ENCODE measurements at regions not wholly inside any gene's neighbourhood (a gene's known extent, or its start where the extent isn't known, plus 50 kb on each side); places are given as distances from the start of the nearest gene placed in this dataset.

- ChIA-PET CTCF (no interaction called here), POLR2A (no interaction called here)
- H3K27ac Mint-ChIP-seq, result no peak overlapping the region
- H3K27me3 Mint-ChIP-seq, result no peaks in the 10 kb centered on the region
- peaks cover 16% of the 10 kb centered on the region for H3K9me3 Mint-ChIP-seq
- H3K4me1 Mint-ChIP-seq (ENCODE audit: low read depth), result no peaks in the 10 kb centered on the region
- intact Hi-C loops (cut with micrococcal nuclease), result no loop called here
- no peak for DNase-seq
- no peak overlapping the region for H3K4me3 Mint-ChIP-seq
- H3K36me3 Mint-ChIP-seq, result no peaks in the 10 kb centered on the region
Measured at GRCh38 chr10:36630267-36630666, 495.1 kb upstream of the ANKRD30A start.

GRCh38 chr10:36629476-36629875 lies 495.9 kb upstream of the ANKRD30A start:
- CTCF ChIA-PET, result no interaction called here
- Mint-ChIP-seq H3K27ac (no peak overlapping the region), H3K9me3 (peaks cover 15% of the 10 kb centered on the region), H3K4me3 (no peak overlapping the region), H3K27me3 (no peaks in the 10 kb centered on the region), H3K4me1 (ENCODE audit: low read depth) (no peaks in the 10 kb centered on the region), H3K36me3 (no peaks in the 10 kb centered on the region)
- intact Hi-C loops (cut with micrococcal nuclease), result no loop called here
- no peak for DNase-seq
- POLR2A ChIA-PET, result no interaction called here

- ChIA-PET CTCF (no interaction called here), POLR2A (no interaction called here)
- Mint-ChIP-seq H3K27me3 (no peaks in the 10 kb centered on the region), H3K9me3 (peaks cover 28% of the 10 kb centered on the region), H3K4me3 (no peak overlapping the region), H3K27ac (no peak overlapping the region), H3K4me1 (ENCODE audit: low read depth) (no peaks in the 10 kb centered on the region), H3K36me3 (no peaks in the 10 kb centered on the region)
- DNase-seq, result no peak
- intact Hi-C loops (cut with micrococcal nuclease), result no loop called here
Measured at GRCh38 chr10:36624551-36625100, 500.8 kb upstream of the ANKRD30A start.

- H3K36me3 Mint-ChIP-seq, result no peaks in the 10 kb centered on the region
- no peak for DNase-seq
- no peak overlapping the region for H3K27ac Mint-ChIP-seq
- H3K9me3 Mint-ChIP-seq, result peaks cover 23% of the 10 kb centered on the region
- no peaks in the 10 kb centered on the region for H3K4me1 Mint-ChIP-seq (ENCODE audit: low read depth)
- intact Hi-C loops (cut with micrococcal nuclease), result no loop called here
- no peak overlapping the region for H3K4me3 Mint-ChIP-seq
- ChIA-PET POLR2A (no interaction called here), CTCF (no interaction called here)
- H3K27me3 Mint-ChIP-seq, result no peaks in the 10 kb centered on the region
Measured at GRCh38 chr10:36621346-36621745, 504.1 kb upstream of the ANKRD30A start.

- no peaks in the 10 kb centered on the region for H3K4me1 Mint-ChIP-seq (ENCODE audit: low read depth)
- H3K27ac Mint-ChIP-seq, result no peak overlapping the region
- no peaks in the 10 kb centered on the region for H3K27me3 Mint-ChIP-seq
- DNase-seq, result no peak
- peaks cover 3% of the 10 kb centered on the region for H3K9me3 Mint-ChIP-seq
- H3K4me3 Mint-ChIP-seq, result no peak overlapping the region
- ChIA-PET POLR2A (no interaction called here), CTCF (no interaction called here)
- H3K36me3 Mint-ChIP-seq, result no peaks in the 10 kb centered on the region
- intact Hi-C loops (cut with micrococcal nuclease), result no loop called here
Measured at GRCh38 chr10:36612436-36612835, 513.0 kb upstream of the ANKRD30A start.

- ChIA-PET POLR2A (no interaction called here), CTCF (no interaction called here)
- Mint-ChIP-seq H3K4me3 (no peak overlapping the region), H3K27ac (no peak overlapping the region), H3K27me3 (no peaks in the 10 kb centered on the region), H3K36me3 (no peaks in the 10 kb centered on the region), H3K9me3 (peaks cover 3% of the 10 kb centered on the region), H3K4me1 (ENCODE audit: low read depth) (no peaks in the 10 kb centered on the region)
- DNase-seq, result no peak
- intact Hi-C loops (cut with micrococcal nuclease), result no loop called here
Measured at GRCh38 chr10:36608866-36609265, 516.5 kb upstream of the ANKRD30A start.

GRCh38 chr10:36608251-36608650 lies 517.1 kb upstream of the ANKRD30A start:
- Mint-ChIP-seq H3K4me1 (ENCODE audit: low read depth) (no peaks in the 10 kb centered on the region), H3K9me3 (peaks cover 2% of the 10 kb centered on the region), H3K36me3 (no peaks in the 10 kb centered on the region), H3K27me3 (no peaks in the 10 kb centered on the region), H3K27ac (no peak overlapping the region), H3K4me3 (no peak overlapping the region)
- CTCF ChIA-PET, result no interaction called here
- DNase-seq, result no peak
- POLR2A ChIA-PET, result no interaction called here
- intact Hi-C loops (cut with micrococcal nuclease), result no loop called here

GRCh38 chr10:36606234-36606839 lies 519.1 kb upstream of the ANKRD30A start:
- H3K4me3 Mint-ChIP-seq, result no peak overlapping the region
- CTCF ChIA-PET, result no interaction called here

GRCh38 chr10:36604316-36604715 lies 521.1 kb upstream of the ANKRD30A start:
- Mint-ChIP-seq H3K9me3 (peaks cover 11% of the 10 kb centered on the region), H3K4me3 (no peak overlapping the region), H3K27me3 (no peaks in the 10 kb centered on the region), H3K27ac (no peak overlapping the region), H3K4me1 (ENCODE audit: low read depth) (no peaks in the 10 kb centered on the region), H3K36me3 (no peaks in the 10 kb centered on the region)
- DNase-seq, result no peak
- intact Hi-C loops (cut with micrococcal nuclease), result no loop called here
- POLR2A ChIA-PET, result no interaction called here
- CTCF ChIA-PET, result no interaction called here

More at GRCh38 chr10:36606234-36606839, 519.1 kb upstream of the ANKRD30A start:
- Mint-ChIP-seq H3K9me3 (peaks cover 4% of the 10 kb centered on the region), H3K36me3 (no peaks in the 10 kb centered on the region), H3K27me3 (no peaks in the 10 kb centered on the region), H3K27ac (no peak overlapping the region), H3K4me1 (ENCODE audit: low read depth) (no peaks in the 10 kb centered on the region)
- POLR2A ChIA-PET, result no interaction called here
- no peak for DNase-seq
- intact Hi-C loops (cut with micrococcal nuclease), result no loop called here

- no peak overlapping the region for H3K27ac Mint-ChIP-seq
- no peaks in the 10 kb centered on the region for H3K27me3 Mint-ChIP-seq
- H3K9me3 Mint-ChIP-seq, result peaks cover 11% of the 10 kb centered on the region
- DNase-seq, result no peak
- H3K4me3 Mint-ChIP-seq, result no peak overlapping the region
- POLR2A ChIA-PET, result no interaction called here
- H3K4me1 Mint-ChIP-seq (ENCODE audit: low read depth), result no peaks in the 10 kb centered on the region
- CTCF ChIA-PET, result no interaction called here
- intact Hi-C loops (cut with micrococcal nuclease), result no loop called here
- H3K36me3 Mint-ChIP-seq, result no peaks in the 10 kb centered on the region
Measured at GRCh38 chr10:36603688-36604087, 521.7 kb upstream of the ANKRD30A start.

GRCh38 chr10:36602374-36602773 lies 523.0 kb upstream of the ANKRD30A start:
- Mint-ChIP-seq H3K27ac (no peak overlapping the region), H3K36me3 (no peaks in the 10 kb centered on the region), H3K27me3 (no peaks in the 10 kb centered on the region), H3K9me3 (peaks cover 12% of the 10 kb centered on the region), H3K4me1 (ENCODE audit: low read depth) (no peaks in the 10 kb centered on the region), H3K4me3 (no peak overlapping the region)
- POLR2A ChIA-PET, result no interaction called here
- intact Hi-C loops (cut with micrococcal nuclease), result no loop called here
- no peak for DNase-seq
- CTCF ChIA-PET, result no interaction called here

- Mint-ChIP-seq H3K27ac (no peak overlapping the region), H3K9me3 (peaks cover 19% of the 10 kb centered on the region), H3K4me1 (ENCODE audit: low read depth) (no peaks in the 10 kb centered on the region), H3K36me3 (no peaks in the 10 kb centered on the region), H3K4me3 (no peak overlapping the region), H3K27me3 (no peaks in the 10 kb centered on the region)
- POLR2A ChIA-PET, result no interaction called here
- DNase-seq, result no peak
- CTCF ChIA-PET, result no interaction called here
- intact Hi-C loops (cut with micrococcal nuclease), result no loop called here
Measured at GRCh38 chr10:36597756-36598320, 527.6 kb upstream of the ANKRD30A start.

GRCh38 chr10:36592964-36593363 lies 532.4 kb upstream of the ANKRD30A start:
- Mint-ChIP-seq H3K27me3 (no peaks in the 10 kb centered on the region), H3K36me3 (no peaks in the 10 kb centered on the region), H3K27ac (no peak overlapping the region), H3K4me3 (no peak overlapping the region), H3K9me3 (peaks cover 18% of the 10 kb centered on the region), H3K4me1 (ENCODE audit: low read depth) (no peaks in the 10 kb centered on the region)
- CTCF ChIA-PET, result no interaction called here
- POLR2A ChIA-PET, result no interaction called here
- DNase-seq, result no peak
- intact Hi-C loops (cut with micrococcal nuclease), result no loop called here

Measured in activated CD4-positive, alpha-beta memory T cell treated with anti-CD3 and anti-CD28 coated beads for 36 hours (primary cell).